NCI-H1436 (cell line): ENCODE measurements at regions not wholly inside any gene's neighbourhood (a gene's known extent, or its start where the extent isn't known, plus 50 kb on each side); places are given as distances from the start of the nearest gene placed in this dataset.

Experiments used
- DNase-seq: peaks from one replicate; lab custom pipeline; 2025; lab: John Stamatoyannopoulos, UW

- no peak for DNase-seq
Observed at GRCh38 chr20:60244373-60245146, 286.3 kb downstream of the CDH26 start.

DNA sequence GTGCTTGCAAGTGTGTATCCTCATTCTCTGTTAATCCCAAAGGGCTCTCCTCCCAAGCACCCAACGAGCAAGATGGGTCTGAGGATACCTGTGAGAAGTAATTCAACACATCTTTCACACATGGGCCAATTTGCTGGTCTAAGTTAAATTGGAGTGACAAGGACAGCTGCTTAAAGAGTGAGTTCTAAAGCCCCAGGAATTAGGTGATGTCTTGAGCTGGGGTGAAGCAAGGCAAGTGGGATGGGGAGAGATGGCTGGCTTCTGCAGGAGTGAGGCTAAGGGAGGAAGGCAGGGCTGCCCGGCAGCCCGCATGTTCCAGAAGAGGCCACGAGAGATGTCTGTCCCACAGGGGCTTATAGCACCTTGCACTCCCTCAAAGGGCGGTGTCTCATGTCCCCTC, 288.5 kb downstream of the CDH26 start:
- no peak for DNase-seq

DNA sequence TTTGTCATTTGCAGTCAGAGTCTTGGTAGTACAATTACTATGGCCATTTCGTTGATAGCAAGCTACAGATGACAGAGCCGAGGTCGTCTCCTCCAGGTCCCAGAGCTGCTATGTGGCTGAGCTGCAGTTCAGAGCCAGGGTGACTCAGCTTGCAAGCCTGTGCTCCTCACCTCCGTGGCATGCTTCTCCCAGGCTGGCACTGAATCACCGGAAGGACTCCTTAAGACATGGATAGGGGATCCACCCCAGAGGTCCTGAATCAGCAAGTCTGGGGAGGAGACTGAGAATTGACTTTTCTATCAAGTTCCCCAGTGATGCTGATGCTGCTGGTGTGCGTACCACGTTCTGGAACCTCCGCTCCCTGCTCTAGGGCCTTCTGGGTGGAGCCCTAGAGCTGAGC, 291.2 kb downstream of the CDH26 start:
- no peak for DNase-seq

- no peak for DNase-seq
Observed at GRCh38 chr20:60250251-60250650, 292.0 kb downstream of the CDH26 start.

- DNase-seq: no peak
Observed at GRCh38 chr20:60252866-60253265, 294.6 kb downstream of the CDH26 start.

DNA sequence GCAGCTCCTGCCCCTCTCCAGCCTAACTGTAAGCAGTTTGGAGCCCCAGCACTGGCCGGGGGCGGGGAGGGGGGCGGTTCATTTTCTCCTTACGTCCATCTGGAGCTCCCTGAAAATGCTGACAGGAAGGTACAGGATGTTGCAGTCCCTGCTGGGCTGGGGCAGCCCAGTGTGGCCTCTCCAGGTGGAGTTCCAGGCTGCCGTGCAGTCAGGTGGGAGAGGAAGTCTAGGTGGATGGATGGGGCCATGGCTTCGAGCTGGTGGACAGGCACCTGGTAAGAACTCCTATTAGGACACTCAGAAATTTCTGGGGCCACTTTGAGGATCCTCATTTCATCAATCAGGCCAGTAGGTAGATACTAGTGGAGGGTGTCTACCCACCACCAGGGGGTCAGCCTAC, 295.2 kb downstream of the CDH26 start:
- DNase-seq: no peak

DNA sequence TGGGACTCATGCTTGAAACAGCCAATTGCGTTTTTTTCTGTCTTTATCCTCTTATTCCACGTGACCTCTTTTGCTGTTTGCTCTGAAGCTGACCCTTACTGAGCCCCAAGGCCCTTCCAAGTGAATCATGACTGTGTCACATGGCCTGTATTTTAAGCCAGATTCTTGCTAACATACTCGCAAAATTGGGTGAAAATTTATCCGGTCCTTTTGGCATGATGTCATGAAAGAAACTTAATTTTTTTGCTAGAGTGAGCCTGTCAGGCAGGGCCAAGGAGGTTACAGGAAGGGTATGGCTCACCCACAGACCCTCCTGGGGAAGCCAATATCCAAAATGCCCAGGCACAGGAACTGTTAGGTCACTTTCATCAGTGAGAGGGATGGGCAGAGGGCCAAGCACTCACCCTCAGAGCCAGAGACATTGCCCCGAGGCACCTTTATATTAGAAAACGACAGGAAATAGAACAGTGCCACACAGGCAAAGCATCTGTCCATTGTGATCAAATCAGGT, 296.7 kb downstream of the CDH26 start:
- no peak for DNase-seq

- DNase-seq: no peak
Observed at GRCh38 chr20:60255415-60255814, 297.2 kb downstream of the CDH26 start.

- DNase-seq: no peak
Observed at GRCh38 chr20:60255866-60256265, 297.6 kb downstream of the CDH26 start.

DNA sequence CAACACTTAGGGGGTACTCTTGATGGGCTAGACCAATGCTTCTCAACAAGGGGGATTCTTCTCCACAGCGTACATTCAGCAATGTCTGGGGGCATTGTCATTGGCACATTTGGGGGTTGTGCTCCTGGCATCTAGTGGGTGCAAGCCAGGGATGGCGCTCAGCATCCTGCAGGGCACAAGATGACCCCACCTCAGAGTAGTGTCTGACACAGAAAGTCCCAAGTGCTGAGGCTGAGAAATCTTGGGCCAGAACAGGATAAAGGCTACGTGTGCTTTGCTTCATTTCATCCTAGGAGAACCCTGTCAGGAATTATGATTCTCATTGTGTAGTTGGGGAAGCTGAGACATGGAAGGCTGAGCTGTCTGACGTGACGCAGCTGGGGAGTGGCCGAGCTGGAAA, 298.6 kb downstream of the CDH26 start:
- no peak for DNase-seq

GRCh38 chr20:60257671-60258070, 299.4 kb downstream of the CDH26 start:
- DNase-seq: no peak

- no peak for DNase-seq
Observed at GRCh38 chr20:60258255-60258863, 300.1 kb downstream of the CDH26 start.

GRCh38 chr20:60261333-60261732, 303.1 kb downstream of the CDH26 start:
- DNase-seq: no peak

GRCh38 chr20:60262967-60263603, 304.9 kb downstream of the CDH26 start:
- DNase-seq: no peak

DNA sequence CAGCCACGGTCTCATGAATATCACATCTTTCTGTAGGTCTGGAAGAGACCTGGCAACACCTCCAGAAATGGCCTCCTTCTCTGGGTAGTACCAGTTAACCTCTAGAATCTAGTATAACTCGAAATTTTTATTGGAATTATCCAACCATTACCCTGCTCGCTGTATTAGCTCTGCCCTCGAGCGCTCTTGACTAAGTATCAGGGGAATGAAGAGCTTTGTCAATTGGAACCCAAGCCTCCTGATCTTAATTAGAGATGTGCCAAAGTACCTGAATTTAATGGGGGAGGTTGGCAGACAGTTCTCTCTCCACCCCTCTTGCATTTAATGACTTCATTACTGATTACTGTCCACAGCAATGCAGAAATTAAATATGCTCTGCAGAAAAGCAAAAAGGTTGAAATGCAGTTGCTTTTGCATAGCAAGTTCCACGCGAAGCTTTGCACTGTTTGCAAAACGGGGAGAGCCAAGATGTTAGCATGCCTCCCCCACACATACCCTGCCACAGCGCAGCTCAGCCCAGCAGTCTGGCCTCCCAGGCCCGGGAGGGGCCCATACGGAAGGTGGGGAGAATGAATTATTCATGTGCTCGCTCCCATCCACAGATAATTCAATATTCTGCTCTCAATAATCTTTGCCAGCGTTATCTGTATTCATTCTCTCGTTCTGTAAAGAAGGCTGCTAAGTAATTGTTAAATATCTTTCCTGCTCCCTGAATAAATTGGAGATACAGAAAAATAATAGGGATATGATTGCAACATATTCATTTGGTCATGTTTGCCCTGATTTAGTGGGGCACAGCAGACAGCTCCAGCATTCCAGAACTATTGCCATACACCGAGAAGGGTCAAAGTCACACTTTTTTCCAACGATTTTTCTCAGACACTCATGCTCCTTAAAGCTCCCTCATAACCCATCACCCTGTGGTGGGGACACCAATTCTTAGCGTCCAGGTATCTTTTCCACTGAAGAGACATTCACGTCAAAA, 305.8 kb downstream of the CDH26 start:
- peak; percentile 59 for DNase-seq

- DNase-seq: no peak
Observed at GRCh38 chr20:60266177-60266823, 308.1 kb downstream of the CDH26 start.

GRCh38 chr20:60268491-60268890, 310.3 kb downstream of the CDH26 start:
- DNase-seq: no peak

DNA sequence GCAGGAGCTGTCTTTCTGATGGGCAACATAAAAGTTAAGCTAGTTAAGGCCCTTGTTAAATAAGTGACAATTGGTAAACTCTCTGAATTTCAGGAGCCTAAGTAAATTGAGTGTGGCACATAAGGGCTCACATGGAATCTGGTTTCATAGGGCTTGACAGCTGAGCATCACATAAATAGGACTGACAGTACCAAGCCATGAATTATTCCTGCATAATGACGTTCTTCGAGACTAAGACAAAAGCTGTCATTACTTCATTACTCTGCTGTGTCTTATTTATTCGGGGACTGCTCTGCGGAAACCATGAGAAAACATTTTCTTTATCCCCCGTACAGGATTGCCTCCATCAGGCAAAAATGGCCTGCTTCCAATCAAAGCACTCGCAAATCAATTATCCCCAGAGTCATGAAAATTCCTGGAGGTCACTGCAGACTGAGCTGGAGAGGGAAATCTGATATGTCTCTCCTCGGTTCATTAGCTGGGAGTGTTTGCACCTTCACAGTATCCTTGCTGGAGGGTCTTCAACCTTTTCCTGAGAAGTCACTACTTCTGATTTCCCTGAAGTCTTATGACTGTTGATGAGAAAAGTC, 311.4 kb downstream of the CDH26 start:
- no peak for DNase-seq

GRCh38 chr20:60270341-60270740, 312.1 kb downstream of the CDH26 start:
- no peak for DNase-seq

DNA sequence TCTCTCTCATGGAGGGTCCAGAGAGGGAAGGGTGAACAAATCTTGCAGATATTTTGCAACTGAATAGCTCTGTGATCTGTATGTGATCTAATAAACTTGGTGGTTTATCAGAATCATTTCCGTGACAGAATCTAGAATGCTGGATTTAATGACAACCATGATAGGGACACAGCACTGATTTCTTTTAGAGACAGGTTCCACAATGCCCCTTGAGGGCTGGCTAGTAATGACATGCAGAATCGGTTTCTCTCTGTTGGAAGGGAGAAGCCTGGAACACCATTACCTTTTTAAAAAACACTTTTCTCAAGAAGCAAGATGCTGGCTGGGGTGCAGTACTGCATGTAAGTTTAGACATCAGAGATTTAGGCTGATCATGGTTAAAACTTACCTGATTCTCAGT, 313.4 kb downstream of the CDH26 start:
- DNase-seq: no peak

DNA sequence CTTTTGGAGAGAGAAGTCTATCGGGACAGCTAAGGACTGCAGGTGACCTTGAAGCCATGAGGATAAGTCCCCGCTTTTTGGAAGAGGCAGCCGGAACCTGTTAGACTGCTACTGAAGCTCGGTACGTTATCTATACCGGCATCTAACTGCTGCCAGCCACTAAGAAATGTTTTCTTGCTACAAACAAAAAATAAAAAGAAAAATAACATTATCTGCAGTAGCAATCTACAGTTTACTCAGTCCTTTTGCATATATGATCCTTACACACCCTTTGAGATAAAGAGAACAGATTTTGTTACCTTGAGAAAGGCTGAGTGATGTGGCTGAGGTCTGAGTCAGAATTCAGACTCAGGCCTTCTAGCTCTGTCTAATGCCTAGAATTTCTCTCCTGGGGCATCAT, 314.6 kb downstream of the CDH26 start:
- no peak for DNase-seq
